Stimulated activated CD4-positive, alpha-beta T cell treated with anti-CD3 and anti-CD28 coated beads, Interleukin-1b, Interleukin-23, amount 100 ng/mL, for 4 hours (primary cell): ENCODE measurements at regions not wholly inside any gene's neighbourhood (a gene's known extent, or its start where the extent isn't known, plus 50 kb on each side); places are given as distances from the start of the nearest gene placed in this dataset.
"Not testable (repeated sequence)": the region's sequence is repeated elsewhere in the genome, so short reads cannot be mapped to it uniquely, and the experiment has no call there.

Experiments
- DNase-seq, 2 donors: peaks; one replicate each; pipeline ENCODE4 v3.0.0-alpha.2; 2020; ENCODE audit warnings: low read depth in 2 of 2

DNA sequence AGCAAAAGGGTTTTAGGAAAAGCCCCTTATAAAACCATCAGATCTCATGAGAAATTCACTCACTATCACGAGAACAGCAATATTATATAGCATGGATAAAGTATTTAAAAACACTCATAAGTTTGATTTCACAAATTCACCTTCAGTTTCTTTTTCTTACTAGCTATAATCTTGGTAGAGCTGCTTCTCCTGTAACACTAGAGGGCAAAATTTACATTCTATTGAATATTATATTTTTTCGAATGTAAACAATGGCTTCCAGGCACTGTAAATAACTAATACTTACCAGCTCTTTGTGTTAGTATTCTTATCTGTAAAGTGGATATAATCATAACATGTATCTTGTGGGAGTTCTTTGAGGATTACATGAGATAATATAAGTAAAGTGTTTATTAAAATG, 259.6 kb downstream of the CCER1 start:
- no peak for DNase-seq

- DNase-seq = no peak
These were observed 264.9 kb downstream of the CCER1 start for GRCh38 chr12:90690120-90690519.

DNA sequence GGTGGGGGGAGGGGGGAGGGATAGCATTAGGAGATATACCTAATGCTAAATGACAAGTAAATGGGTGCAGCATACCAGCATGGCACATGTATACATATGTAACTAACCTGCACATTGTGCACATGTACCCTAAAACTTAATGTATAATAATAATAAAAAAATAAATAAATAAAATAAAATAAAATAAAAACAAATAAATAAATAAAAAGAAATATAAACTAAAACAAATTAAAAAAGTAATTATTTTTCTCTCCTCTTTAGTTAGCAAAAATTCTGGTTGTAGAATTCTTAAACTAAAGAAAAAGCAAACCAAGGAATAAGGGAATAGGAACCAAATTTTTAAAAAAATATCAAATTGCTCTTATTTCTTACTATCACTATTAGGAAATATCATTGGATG, 267.3 kb downstream of the CCER1 start:
- not testable (repeated sequence) for DNase-seq

GRCh38 chr12:90683871-90684270, 271.1 kb downstream of the CCER1 start:
- DNase-seq = no peak

DNA sequence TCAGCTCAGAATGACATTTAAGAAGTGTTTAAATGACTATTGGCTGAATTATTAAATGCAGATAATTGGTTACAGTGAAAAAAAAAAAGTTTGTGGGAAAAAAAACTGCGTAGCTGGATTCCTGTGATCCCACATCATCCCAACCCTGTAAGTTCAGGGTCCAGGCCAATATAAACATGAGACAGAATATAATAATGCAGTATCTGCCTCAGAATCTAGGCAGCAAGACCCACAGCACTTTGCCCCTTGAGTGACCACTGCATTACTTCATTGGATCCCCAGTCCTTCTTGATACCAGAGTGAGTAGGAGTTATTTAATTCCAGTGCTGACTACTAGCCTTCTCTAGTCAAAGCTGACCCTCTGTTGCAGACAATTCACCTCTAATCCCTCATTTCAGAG, 272.6 kb downstream of the CCER1 start:
- DNase-seq = no peak

DNA sequence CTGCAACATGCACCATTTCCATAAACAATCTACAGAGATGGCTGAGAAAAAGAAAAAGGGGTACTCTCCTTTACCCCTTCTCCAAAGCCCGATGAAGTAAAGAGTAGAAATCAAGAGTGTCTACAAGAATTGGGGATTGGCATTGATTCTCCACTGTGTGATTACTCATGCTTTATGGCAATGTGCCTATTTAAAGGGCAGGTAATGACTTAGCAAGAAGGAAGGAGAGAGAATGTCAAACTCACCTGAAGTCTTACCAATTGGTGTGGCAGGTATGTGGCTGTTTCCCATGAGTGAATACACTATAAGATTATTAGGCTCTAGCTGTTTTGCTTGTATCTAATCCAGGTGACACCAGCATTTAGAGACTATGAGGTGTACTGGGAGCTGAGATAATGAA, 275.3 kb downstream of the CCER1 start:
- DNase-seq = no peak

DNA sequence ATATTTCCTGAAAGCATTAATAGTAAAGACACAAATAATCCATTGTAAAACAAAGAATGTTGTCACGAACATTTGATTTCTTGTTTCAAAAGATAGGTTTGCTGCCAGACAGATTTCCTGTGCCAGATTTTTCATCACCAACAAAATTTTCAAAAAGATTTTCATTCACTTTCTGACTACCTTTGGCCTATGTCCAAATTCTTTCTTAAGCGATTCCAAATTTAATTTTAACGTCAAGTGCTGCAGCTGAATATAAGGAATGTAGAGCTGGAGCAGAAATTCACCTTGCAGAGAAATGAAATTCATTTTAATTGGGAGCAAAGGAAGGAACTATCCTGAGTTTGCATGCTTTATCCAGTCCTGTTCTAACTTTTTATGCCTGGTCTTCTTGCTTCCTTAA, 277.4 kb downstream of the CCER1 start:
- no peak for DNase-seq

- DNase-seq = no peak
These were observed 277.9 kb downstream of the CCER1 start for GRCh38 chr12:90677055-90677454.

GRCh38 chr12:90675106-90675505, 279.9 kb downstream of the CCER1 start:
- DNase-seq = no peak

DNA sequence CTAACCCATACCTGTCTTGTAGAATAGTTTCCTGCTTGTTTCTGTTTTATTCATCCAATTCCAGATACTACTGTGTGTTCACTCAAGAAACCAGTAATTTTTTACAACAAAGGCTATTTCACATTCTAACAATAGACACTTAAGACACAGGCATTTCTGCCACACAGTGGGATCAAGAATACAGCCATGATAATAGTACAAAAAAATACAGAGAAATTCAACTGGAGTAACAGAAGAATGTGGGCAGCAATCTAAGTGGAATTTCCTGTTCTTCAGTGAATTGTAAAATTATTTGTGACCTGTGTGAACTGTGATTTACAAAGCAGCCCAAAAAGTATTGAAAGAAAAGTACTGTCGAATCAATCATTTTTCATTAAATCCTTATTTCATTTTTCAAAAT, 282.9 kb downstream of the CCER1 start:
- DNase-seq = no peak

- not testable (repeated sequence) for DNase-seq
These were observed 291.0 kb downstream of the CCER1 start for GRCh38 chr12:90663949-90664348.

GRCh38 chr12:90659060-90659459, 295.9 kb downstream of the CCER1 start:
- no peak for DNase-seq

- DNase-seq = no peak
These were observed 301.9 kb downstream of the CCER1 start for GRCh38 chr12:90653040-90653439.

DNA sequence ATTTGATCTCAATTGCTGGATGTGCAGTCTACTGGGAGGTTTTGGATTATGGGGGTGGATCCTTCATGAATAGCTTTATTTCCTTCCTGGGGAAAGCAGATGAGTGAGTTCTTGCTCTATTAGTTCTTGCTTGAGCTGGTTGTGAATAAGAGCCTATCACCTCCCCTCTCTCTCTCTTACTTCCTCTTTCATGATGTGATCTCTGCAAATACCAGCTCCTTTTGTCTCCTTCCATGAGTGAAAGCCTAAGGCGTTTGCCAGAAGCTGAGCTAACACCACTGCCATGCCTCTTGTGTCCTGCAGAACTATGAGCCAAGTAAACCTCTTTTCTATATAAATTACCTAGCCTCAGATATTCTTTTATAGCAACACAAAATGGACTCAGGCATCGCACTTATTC, 302.7 kb downstream of the CCER1 start:
- DNase-seq = no peak

DNA sequence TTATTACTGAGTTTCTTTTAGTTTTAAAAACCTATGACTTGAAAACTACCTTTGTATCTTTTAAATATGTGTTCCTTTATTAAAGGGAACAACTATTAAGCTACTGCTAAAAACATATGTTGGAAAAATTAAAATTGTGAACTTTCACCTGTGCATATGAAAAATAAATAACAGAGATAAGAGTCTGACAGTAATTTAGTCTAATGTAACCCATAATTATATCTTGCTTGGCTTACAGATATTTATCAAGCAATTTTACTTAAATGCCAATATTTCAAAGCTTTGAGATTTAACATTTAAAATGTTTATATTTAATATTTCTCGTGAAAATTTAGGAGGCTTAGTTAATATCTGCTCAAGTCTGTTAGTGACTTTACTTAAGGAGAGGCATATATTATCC, 309.8 kb downstream of the CCER1 start:
- DNase-seq = no peak

- no peak for DNase-seq
These were observed 323.3 kb downstream of the CCER1 start for GRCh38 chr12:90631591-90632212.

- DNase-seq = no peak
These were observed 325.0 kb downstream of the CCER1 start for GRCh38 chr12:90630006-90630405.

DNA sequence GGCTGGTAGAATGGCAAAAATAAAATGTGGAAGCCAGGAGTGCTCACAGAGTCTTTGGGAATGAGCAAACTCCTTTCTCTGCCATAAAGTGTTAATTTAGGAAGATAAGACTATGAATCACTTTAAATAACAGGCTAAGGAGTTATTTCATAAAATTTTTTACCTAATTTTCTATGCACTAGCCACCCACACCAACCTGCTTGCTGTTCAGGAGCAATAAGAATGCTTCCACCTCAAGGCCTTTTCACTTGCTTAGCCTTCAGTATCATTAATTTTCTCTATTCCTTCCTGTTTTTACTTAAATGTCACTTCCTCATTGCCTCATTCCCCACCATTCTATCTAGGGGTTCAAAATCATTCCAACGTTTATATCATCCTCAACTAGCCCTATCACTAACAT, 326.8 kb downstream of the CCER1 start:
- no peak for DNase-seq

- DNase-seq = no peak
These were observed 327.6 kb downstream of the CCER1 start for GRCh38 chr12:90627180-90627896.

- no peak for DNase-seq
These were observed 332.5 kb downstream of the CCER1 start for GRCh38 chr12:90622431-90622830.

DNA sequence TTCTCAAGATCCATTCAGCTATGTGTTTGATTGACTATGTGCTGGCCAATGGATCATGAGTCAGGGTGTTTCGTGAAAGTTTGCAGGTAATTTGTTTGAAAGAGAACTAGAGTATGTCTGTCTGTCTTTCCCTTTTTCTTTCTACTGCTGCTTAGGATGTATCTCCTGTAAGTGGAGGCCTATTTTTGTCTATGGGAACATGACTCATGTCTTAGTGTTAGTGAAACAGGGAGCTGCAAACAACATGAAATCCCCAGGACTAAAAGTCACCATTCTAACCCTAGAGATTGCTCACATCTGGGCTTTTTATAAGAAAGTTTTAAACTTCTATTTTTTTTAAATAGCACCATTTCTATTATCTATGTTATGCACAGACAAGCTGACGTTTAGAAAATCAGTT, 333.0 kb downstream of the CCER1 start:
- DNase-seq = no peak

- DNase-seq = no peak
These were observed 335.0 kb downstream of the CCER1 start for GRCh38 chr12:90619943-90620342.

GRCh38 chr12:90618586-90618985, 336.4 kb downstream of the CCER1 start:
- DNase-seq = no peak

DNA sequence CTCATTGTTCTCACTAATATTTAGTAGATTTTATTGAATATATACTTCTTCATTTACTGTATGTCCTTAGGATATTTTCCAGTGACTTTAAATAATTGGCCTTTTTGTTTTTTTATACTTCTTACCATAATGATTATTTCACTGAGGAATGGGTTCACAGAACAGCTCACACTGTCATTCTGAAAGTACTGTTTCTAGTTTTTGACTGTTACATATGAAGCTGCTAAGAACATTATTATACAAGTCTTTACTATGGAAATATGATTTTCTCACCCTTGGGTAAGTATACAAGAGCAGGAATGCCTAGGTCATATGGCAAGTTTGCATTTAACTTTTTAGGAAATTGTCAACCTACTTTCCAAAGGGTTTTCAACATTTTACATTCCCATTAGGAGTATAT, 343.1 kb downstream of the CCER1 start:
- DNase-seq = no peak
